ENCODE measurements at regions not wholly inside any gene's neighbourhood (a gene's known extent, or its start where the extent isn't known, plus 50 kb on each side); places are given as distances from the start of the nearest gene placed in this dataset.

DNA sequence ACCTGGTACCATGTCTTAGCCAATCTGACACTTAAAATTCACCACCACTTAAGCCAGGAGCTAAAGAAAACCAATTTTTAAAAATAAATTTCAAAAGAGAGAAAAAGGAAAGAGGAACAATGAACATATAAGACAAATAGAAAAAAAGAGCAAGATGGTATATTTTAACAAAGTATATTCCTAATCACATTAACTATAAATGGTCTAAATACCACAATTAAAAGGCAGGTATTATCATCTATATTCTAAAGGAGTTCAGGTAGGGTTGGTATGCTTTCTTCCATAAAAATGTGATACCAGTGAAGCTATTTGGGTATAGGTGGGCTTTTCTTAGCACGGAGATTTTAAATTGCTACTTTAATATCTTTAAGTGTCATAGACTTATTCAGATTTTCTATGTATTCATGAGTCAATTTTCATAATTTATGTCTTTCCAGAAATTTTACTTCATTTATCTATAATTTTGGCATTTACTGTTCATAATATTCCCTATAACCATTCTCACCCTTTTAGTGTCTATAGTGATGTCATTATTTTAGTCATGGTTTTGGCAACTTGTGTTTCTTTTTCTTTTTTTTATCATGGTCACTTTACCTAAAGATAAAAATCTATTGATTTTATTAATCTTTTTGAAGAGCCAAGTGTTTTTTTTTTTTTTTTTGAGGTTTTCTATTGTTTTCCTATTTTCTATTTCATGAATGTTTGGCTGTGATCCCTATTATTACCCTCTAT lies 56.5 kb upstream of the IGLL5 start:
- TF ChIP-seq POLR2A (IDR thresholded peaks at IDR 0.05; ENCODE audit: extremely low read depth, insufficient read length): no peak
- TF ChIP-seq MYC (IDR thresholded peaks at IDR 0.05; ENCODE audit: low read depth, low read length): no peak
- TF ChIP-seq, protein P1, sequence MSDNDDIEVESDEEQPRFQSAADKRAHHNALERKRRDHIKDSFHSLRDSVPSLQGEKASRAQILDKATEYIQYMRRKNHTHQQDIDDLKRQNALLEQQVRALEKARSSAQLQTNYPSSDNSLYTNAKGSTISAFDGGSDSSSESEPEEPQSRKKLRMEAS (IDR thresholded peaks at IDR 0.05; ENCODE audit: low read depth, low read length): no peak
